Activated naive CD8-positive, alpha-beta T cell treated with anti-CD3 and anti-CD28 coated beads, Interleukin-2, amount 10 ng/mL, durations not matched to agents 7 days and 5 days (primary cell): ENCODE measurements at regions not wholly inside any gene's neighbourhood (a gene's known extent, or its start where the extent isn't known, plus 50 kb on each side); places are given as distances from the start of the nearest gene placed in this dataset.

Source experiments
- ATAC-seq: fragments of 150-1000 bp; cut with Tn5 transposase; one replicate; pipeline ENCODE4 v1.10.0; 2021; ENCODE audit warnings: low read depth, moderate library complexity
- POLR2A ChIA-PET: fragments of 350-600 bp; sonication (Branson Sonifier 250); formaldehyde crosslinking; loops from one replicate; lab custom pipeline; 2021; ENCODE audit warnings: antibody characterized with exemption; lab: Charles Lee
- DNase-seq: peaks from one replicate; pipeline ENCODE4 v3.0.0; 2021
- H3K27ac Mint-ChIP-seq: one replicate; pipeline ENCODE4 v1.8.0; 2022; ENCODE audit warnings: mild to moderate bottlenecking, mixed read lengths
- H3K27me3 Mint-ChIP-seq: one replicate; pipeline ENCODE4 v1.8.0; 2022; ENCODE audit warnings: mild to moderate bottlenecking, moderate library complexity, mixed read lengths
- H3K36me3 Mint-ChIP-seq: one replicate; pipeline ENCODE4 v1.8.0; 2021; ENCODE audit warnings: mild to moderate bottlenecking, mixed read lengths
- H3K4me1 Mint-ChIP-seq: one replicate; pipeline ENCODE4 v1.8.0; 2021; ENCODE audit warnings: mixed read lengths
- H3K4me3 Mint-ChIP-seq: one replicate; pipeline ENCODE4 v1.8.0; 2022; ENCODE audit warnings: mild to moderate bottlenecking, moderate library complexity, mixed read lengths
- H3K9me3 Mint-ChIP-seq: one replicate; pipeline ENCODE4 v1.8.0; 2021; ENCODE audit warnings: mixed read lengths

DNA sequence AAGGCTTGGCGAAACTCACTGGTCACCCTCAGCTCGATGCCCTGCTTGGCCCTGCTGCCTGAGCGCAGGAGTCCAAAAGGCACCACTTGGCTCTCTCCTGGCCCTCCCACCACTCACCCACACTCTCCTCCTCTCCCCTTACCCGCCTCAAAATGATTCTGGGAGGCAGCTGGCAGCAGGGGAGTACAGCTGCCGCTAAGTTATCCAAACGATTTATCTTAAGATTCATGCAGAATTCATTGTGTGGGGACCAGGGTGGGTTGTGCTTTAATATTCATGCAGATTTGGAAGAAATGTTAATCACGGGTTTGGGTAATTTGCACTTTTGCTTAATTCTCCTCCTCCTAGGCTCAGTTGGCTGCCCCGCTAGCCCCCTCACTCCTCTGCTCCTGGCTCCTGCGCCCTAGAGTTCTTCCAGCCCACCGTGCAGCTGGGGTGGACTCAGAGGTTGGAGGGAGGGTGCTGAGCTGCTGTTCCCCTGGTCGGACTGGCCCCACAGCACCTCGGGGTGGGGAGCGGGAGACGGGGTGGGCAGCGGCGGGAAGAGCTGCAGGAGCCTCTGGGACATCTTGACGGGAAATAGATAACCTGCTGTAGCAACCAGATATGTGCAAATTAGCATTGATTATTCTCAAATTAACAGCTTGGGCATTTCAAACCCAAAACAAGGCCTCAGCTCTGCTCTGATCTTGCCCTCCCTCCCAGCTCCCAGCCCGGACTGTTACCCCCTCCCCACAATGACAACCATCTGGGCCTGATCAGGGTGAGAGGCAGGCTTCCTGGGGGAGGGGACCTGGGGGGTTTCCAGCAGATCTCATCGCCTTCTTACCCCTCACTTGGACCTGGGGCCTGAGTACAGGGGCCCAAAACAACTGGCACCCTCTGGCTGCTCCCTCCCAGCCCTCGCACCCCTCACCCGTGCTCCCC lies 122.6 kb upstream of the RPL38 start:
- Mint-ChIP-seq H3K27me3 (peaks cover 3% of the 10 kb centered on the region), H3K4me3 (no peak overlapping the region), H3K9me3 (peaks cover 7% of the 10 kb centered on the region), H3K27ac (no peak overlapping the region), H3K4me1 (no peaks in the 10 kb centered on the region), H3K36me3 (no peaks in the 10 kb centered on the region)
- DNase-seq (no peak), ATAC-seq (no peak)
- POLR2A ChIA-PET = no interaction called here

DNA sequence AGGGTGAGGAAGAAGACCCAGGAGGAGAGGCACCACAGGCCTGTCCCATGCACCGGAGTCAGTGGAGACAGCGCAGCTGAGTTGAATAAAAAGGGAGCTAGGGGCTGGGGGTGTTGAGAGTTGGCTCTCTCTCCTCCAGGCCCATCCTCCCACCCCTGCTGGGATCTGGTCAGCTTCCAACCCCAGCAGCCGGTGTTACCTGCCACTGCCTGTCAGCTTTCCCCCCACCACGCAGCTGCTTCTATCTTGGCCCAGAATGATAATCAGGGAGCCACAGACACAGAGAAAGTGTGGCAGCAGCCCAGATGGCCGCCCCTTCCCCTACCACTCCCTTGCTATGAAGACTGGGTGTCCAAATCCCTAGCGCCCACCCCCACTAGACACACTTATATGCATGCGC lies 120.6 kb upstream of the RPL38 start:
- peaks cover 3% of the 10 kb centered on the region for H3K27me3 Mint-ChIP-seq
- no peaks in the 10 kb centered on the region for H3K36me3 Mint-ChIP-seq
- no peak for DNase-seq
- H3K9me3 Mint-ChIP-seq = peaks cover 7% of the 10 kb centered on the region
- POLR2A ChIA-PET = no interaction called here
- ATAC-seq = no peak
- no peak overlapping the region for H3K4me3 Mint-ChIP-seq
- no peaks in the 10 kb centered on the region for H3K4me1 Mint-ChIP-seq
- H3K27ac Mint-ChIP-seq = no peak overlapping the region

DNA sequence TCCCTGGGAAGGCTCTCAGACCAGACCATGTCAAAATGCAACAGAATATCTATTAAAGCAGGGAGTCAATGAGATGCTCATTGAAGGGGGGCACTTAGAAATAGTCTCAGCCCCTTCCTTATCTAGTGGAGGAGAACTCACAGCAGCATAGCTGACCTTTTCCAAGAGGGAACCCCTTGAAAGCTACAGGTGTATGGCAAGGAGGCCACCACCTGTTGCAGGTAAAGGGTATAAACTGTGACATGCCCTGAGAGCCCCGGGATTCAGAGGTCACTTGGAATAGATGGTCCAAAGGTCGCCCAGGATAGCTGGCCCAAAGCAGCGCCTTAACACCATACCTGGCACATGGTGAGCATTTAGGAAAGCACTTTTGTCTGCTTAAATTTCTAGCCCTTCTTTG lies 120.2 kb upstream of the RPL38 start:
- no peak overlapping the region for H3K27ac Mint-ChIP-seq
- POLR2A ChIA-PET = no interaction called here
- H3K9me3 Mint-ChIP-seq = peaks cover 7% of the 10 kb centered on the region
- DNase-seq = no peak
- ATAC-seq = no peak
- peaks cover 3% of the 10 kb centered on the region for H3K27me3 Mint-ChIP-seq
- no peaks in the 10 kb centered on the region for H3K36me3 Mint-ChIP-seq
- no peak overlapping the region for H3K4me3 Mint-ChIP-seq
- no peaks in the 10 kb centered on the region for H3K4me1 Mint-ChIP-seq

DNA sequence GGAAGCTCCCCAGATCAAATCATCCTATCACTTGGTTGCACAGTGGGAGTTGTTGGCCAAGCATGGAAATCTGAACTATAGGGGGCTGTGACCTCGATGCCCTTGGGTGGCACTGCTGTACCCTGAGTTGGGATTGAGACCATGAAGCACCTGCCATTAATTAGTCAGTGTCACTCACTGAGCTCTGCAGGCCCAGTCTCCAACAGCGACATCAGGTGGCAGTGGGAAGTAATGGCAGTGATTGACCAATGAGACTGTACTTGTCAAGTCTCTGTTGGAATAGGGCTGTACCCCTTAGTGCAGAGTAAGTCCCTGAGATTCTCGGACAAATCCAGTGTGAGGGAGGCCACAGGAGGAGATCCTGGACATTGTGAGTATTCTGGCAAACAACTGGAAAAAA lies 118.0 kb upstream of the RPL38 start:
- no peak overlapping the region for H3K27ac Mint-ChIP-seq
- no peak overlapping the region for H3K4me3 Mint-ChIP-seq
- ATAC-seq = no peak
- no peaks in the 10 kb centered on the region for H3K36me3 Mint-ChIP-seq
- H3K27me3 Mint-ChIP-seq = peaks cover 5% of the 10 kb centered on the region
- DNase-seq = no peak
- POLR2A ChIA-PET = no interaction called here
- H3K4me1 Mint-ChIP-seq = no peaks in the 10 kb centered on the region
- H3K9me3 Mint-ChIP-seq = peaks cover 7% of the 10 kb centered on the region

DNA sequence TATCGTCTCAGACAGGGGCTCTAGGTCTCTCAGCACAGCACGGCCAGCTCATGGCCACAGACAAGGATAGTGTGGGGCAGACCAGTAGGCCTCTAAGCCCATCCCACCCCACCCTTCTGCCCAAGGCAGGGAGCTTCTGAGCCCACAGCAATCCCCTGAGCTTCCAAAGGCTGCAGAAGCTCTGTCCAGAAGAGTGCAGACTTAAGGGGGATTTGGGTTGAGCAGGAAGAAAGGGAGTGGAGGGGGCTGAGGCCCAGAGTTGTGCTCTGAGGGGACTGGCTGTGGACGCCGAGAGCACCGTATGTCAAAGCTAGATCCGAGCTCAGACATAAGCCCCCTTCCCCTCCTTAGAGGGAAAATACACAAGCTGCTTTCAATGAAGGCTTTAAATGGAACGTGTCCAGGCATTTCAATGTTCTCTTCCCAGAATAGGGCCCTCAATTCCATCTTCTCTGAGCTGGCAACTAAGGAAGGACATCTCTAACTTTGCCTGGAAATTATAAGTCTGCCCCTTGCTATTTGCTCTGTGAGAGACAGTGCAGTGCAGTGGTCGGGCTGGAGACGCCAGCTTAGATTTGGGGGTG lies 116.4 kb upstream of the RPL38 start:
- H3K4me1 Mint-ChIP-seq = no peaks in the 10 kb centered on the region
- ATAC-seq (no peak), DNase-seq (no peak)
- POLR2A ChIA-PET = no interaction called here
- H3K4me3 Mint-ChIP-seq = no peak overlapping the region
- no peaks in the 10 kb centered on the region for H3K36me3 Mint-ChIP-seq
- H3K9me3 Mint-ChIP-seq = peaks cover 7% of the 10 kb centered on the region
- peaks cover 11% of the 10 kb centered on the region for H3K27me3 Mint-ChIP-seq
- no peak overlapping the region for H3K27ac Mint-ChIP-seq

DNA sequence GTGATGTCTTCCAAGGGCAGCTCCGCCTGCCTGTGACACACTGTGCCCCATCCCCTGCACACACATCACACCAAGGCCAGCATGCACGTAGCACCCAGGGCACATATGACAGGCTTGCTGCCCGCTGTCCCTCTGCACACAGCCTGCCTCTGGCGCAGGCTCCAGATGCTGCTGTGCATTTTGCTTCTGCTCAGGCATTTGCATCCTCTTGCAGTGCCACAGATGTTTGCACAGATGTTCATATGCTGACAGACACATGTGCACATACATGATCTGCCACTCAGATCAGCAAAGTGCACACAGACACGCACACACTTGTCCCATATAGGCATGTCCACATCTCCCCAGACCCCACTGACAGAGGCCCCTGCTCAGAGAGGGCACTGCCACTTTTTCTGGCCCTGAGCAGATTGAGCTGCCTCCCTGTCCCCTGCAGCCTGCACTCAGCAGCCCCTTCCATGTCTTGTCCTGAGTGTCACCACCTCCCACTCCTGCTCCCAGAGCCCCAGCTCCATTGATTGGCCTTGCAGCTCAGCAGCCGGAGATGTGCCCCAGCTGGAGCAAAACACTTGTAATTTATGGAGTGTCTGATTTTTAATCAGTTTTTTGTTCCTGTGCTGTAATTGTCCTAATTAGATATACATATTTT lies 115.1 kb upstream of the RPL38 start:
- peaks cover 11% of the 10 kb centered on the region for H3K27me3 Mint-ChIP-seq
- POLR2A ChIA-PET = no interaction called here
- peaks cover 7% of the 10 kb centered on the region for H3K9me3 Mint-ChIP-seq
- H3K4me1 Mint-ChIP-seq = no peaks in the 10 kb centered on the region
- H3K36me3 Mint-ChIP-seq = no peaks in the 10 kb centered on the region
- H3K4me3 Mint-ChIP-seq = no peak overlapping the region
- ATAC-seq (no peak), DNase-seq (no peak)
- no peak overlapping the region for H3K27ac Mint-ChIP-seq

DNA sequence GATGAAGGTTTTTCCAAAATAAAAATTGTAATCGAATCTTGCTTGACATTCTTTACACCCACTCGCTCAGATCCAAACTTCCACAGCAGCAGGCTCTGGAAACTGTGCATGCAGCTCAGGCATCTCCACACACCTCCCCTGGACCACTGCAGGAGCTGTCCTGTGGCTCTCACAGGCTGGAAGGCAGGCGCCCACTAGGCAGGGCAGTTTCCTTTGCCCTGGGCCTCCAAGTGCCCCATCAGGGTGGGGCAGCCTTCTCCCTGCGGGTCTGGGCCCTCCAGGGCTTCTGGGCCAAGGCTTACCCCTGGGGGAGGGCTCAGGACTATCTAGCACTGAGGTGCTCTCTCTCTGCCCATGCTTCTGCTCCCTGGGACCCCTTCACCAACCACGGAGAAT lies 114.5 kb upstream of the RPL38 start:
- no peaks in the 10 kb centered on the region for H3K36me3 Mint-ChIP-seq

DNA sequence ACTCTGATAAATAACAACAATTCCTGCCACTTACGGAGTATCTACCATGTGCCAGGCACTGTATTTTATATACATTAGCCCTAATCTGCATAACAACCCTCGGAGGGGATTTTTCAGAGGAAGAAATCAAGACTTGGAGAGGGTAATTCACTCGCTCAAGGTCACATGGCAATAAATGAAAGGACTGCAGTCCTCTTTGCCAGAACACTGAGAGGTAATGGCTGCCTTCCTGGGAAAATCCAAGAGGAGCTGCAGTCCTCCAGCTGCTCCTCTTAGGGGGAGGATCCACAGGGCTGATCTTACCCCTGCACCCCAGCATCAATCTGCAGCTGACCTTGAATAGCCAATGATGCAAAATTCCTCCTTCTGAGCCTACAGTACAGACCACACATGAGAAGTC lies 114.1 kb upstream of the RPL38 start:
- peaks cover 13% of the 10 kb centered on the region for H3K27me3 Mint-ChIP-seq
- no peak overlapping the region for H3K4me3 Mint-ChIP-seq

More for the DNA sequence above, 114.5 kb upstream of the RPL38 start:
- no peak for ATAC-seq
- POLR2A ChIA-PET = no interaction called here
- DNase-seq = no peak
- Mint-ChIP-seq H3K4me1 (no peaks in the 10 kb centered on the region), H3K27ac (no peak overlapping the region), H3K9me3 (peaks cover 7% of the 10 kb centered on the region), H3K4me3 (no peak overlapping the region), H3K27me3 (peaks cover 11% of the 10 kb centered on the region)

DNA sequence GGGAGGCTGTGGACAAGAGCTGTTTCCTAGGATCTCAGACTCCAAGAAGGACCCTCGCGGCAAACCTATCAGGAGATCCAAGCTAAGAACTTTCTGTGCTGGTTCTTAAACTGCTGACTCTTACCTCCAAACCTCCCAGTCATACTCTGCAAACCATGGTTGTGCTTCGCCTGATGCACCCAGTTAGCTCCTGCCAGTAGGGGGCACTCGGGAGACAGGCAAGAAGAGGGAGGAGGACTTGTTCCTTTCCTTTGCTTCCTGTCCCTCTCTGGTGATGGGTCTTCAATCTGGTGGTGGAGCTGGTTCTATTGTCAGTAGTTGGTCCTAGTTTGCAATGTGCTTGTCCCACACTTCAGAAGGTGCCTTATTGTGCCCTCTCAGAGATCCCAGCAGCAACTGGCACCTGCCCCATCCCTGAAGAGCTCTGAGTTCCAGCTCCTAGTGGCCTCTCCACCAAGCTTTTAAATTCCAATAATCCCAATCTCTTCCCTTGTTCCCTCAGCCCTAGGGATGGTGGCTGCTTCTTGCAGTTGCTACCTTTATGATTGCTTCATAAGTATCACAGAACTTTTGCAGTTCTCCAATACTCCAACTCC lies 113.5 kb upstream of the RPL38 start:
- H3K9me3 Mint-ChIP-seq = peaks cover 7% of the 10 kb centered on the region
- no peaks in the 10 kb centered on the region for H3K4me1 Mint-ChIP-seq
- ATAC-seq (peak; percentile 50), DNase-seq (peak; percentile 72)
- no peaks in the 10 kb centered on the region for H3K36me3 Mint-ChIP-seq
- POLR2A ChIA-PET = no interaction called here
- H3K4me3 Mint-ChIP-seq = no peak overlapping the region
- peaks cover 15% of the 10 kb centered on the region for H3K27me3 Mint-ChIP-seq
- H3K27ac Mint-ChIP-seq = no peak overlapping the region

More for the DNA sequence above, 114.1 kb upstream of the RPL38 start:
- Mint-ChIP-seq H3K9me3 (peaks cover 7% of the 10 kb centered on the region), H3K36me3 (no peaks in the 10 kb centered on the region), H3K27ac (no peak overlapping the region), H3K4me1 (no peaks in the 10 kb centered on the region)
- DNase-seq (no peak), ATAC-seq (no peak)
- POLR2A ChIA-PET = no interaction called here

DNA sequence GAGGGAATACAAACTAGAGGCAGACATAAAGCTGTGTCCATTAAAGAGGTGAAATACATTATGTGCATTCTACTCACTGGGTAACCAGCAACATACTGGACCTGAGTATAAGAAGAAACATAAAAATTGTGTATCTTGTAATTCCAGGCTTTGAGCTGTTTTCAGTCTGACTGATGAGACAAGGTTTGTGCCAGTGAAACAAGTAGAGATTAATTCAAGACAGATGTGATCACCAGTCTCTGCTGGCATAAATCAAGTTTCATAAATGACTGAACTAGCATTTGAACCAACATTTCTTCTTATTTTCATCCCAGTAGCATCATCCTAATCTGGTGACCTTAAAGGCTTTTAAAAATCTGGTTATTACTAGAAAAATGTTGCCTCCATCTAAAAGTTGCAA lies 108.8 kb upstream of the RPL38 start:
- Mint-ChIP-seq H3K4me1 (no peaks in the 10 kb centered on the region), H3K36me3 (no peaks in the 10 kb centered on the region), H3K27ac (no peak overlapping the region), H3K27me3 (peaks cover 23% of the 10 kb centered on the region), H3K4me3 (no peak overlapping the region), H3K9me3 (no peaks in the 10 kb centered on the region)
- ATAC-seq = no peak
- POLR2A ChIA-PET = no interaction called here
- no peak for DNase-seq

DNA sequence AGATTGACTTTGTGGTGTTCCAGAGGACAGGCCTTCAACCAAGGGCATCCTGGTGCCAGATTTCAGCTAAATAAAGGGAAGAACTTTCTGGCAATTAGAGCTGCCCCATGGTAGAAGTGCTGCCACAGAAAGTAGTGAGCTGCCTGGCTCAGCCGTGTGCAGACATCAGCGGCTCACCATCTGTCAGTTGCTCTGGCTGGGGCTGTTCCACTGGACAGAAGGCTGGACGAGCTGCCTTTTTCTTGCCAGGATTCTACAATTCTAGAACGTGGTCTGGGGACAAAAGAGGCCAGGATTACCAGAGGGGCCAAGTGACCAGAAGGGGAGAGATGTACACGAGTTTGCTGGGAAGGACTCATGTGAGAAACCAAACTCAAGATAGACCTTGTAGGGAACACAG lies 107.0 kb upstream of the RPL38 start:
- H3K4me1 Mint-ChIP-seq = no peaks in the 10 kb centered on the region
- ATAC-seq = no peak
- H3K27ac Mint-ChIP-seq = no peak overlapping the region
- POLR2A ChIA-PET = no interaction called here
- H3K36me3 Mint-ChIP-seq = no peaks in the 10 kb centered on the region
- no peaks in the 10 kb centered on the region for H3K9me3 Mint-ChIP-seq
- DNase-seq = no peak
- no peak overlapping the region for H3K4me3 Mint-ChIP-seq
- peaks cover 16% of the 10 kb centered on the region for H3K27me3 Mint-ChIP-seq

DNA sequence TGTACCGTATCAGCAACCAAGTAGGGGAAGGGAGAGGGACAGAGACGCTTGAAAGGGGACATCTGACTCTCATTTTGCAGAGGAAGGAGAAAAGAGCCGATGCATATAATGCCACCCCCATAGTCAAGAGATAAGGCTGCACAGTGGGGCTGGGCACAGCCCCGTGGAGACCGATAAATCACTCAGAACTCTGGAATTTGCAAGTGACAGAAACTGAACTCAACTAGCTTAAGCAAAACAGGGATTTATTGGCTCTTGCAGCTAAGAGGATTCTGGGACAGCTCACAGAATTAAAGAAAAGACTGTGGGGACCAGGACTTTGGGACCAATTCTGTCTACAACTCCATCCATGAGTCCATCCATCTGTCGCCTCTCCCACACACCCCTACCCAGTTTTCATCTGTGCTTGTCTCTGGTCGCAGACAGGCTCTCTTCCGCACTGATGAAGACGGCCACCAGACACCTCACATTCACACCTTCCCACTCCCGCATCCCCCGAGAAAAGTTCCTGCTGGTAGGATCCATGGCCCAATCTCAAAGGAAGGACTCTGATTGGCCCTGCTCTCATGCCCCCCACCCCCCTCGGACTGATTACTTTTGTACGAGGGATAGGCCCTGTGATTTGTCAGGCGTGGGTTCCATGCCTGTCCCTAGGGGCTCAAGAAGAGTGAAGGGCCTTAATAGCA lies 105.9 kb upstream of the RPL38 start:
- no peak overlapping the region for H3K4me3 Mint-ChIP-seq
- ATAC-seq = no peak
- H3K27ac Mint-ChIP-seq = no peak overlapping the region
- no peaks in the 10 kb centered on the region for H3K9me3 Mint-ChIP-seq
- POLR2A ChIA-PET = no interaction called here
- DNase-seq = no peak
- H3K36me3 Mint-ChIP-seq = no peaks in the 10 kb centered on the region
- peaks cover 14% of the 10 kb centered on the region for H3K27me3 Mint-ChIP-seq
- no peaks in the 10 kb centered on the region for H3K4me1 Mint-ChIP-seq
